ENCODE measurements at regions not wholly inside any gene's neighbourhood (a gene's known extent, or its start where the extent isn't known, plus 50 kb on each side); places are given as distances from the start of the nearest gene placed in this dataset.
"Not testable (repeated sequence)": the region's sequence is repeated elsewhere in the genome, so short reads cannot be mapped to it uniquely, and the experiment has no call there.

DNA sequence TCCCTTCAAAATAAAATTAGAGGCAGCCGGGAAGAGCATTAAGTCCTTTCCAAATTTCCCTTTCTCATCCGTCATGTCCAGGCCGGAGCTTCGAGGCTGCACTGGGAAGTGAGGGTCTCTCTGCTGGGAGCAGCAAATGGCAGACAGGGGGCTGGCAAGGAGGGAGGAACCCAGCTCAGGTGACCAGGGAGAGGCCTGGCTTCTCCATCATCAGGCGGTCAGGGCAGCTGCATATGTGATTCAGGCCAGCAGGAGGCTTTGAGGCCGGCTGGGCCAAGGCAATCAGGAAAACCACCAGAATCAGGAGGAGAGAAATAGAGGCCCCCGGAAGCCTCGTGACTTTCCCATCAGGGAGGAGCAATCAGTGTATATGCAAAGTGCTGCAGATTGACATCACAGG, 85.0 kb upstream of the RPL38 start:
- DNase-seq (ENCODE audit: low spot score): no peak

DNA sequence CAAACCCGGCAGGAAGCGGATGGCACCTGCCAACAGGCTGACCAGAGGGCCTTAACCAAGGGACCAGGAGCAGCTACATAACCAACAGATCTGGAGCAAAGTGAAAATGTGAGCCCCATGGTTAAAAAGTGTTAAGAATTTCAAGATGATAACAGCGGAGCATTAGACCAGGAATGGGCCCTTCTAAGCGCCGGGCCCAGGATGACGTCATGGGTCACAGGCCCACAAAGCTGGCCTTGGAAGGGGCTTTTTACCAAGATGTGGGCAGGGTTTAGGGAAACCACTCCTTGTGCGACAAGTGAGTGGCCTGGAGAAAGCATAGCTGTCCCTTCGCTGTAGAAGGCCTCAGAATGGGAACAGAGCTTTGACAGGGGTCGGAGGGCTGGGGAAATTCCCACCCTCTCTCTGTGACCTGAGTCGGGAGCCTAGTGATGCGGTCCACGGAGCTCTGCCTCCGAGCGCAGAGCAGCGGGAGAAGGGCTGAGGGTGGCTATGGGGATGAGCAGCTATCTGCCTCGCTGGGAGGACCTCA, 84.4 kb upstream of the RPL38 start:
- DNase-seq (ENCODE audit: low spot score): no peak

- DNase-seq (ENCODE audit: low spot score): no peak
Measured at GRCh38 chr17:74119965-74120364, 83.5 kb upstream of the RPL38 start.

DNA sequence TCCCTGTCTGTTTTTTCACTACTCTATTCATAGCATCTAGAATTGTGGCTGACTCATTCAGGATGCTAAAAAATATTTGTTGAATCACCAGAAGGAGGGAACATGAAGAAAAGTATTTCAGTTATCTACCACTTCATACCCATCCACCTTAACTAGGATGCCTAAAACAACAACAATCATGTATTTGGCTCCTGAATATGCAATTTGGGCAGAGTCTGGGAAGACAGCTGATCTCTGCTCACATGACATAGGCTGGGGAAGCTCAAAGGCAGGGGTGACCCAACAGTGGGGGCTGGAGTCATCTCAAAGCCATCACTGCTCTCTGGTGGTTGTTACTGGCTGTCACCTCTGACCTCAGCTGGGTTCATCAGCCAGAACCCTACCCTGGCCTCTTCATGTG, 80.1 kb upstream of the RPL38 start:
- DNase-seq (ENCODE audit: low spot score): no peak

GRCh38 chr17:74123866-74124444, 79.5 kb upstream of the RPL38 start:
- DNase-seq (ENCODE audit: low spot score): no peak

- no peak for DNase-seq (ENCODE audit: low spot score)
Measured at GRCh38 chr17:74125156-74125555, 78.3 kb upstream of the RPL38 start.

GRCh38 chr17:74126179-74126900, 77.1 kb upstream of the RPL38 start:
- DNase-seq (ENCODE audit: low spot score): no peak

DNA sequence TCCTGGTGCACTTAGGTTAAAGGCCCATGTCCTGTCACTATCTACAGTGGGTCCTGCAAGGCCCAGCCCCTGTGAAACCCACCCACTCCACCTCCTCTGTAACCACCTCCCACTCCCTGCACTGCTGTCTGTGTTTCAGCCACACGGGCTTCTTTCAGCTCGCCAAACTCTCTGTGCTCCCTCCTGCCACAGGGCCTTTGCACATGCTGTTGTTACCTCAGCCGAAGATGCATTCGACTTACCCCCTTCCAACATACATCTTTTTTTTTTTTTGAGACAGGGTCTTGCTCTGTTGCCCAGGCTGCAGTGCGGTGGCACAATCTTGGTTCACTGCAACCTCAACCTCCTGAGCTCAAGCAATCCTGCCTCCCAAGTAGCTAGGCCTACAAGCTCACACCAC, 76.5 kb upstream of the RPL38 start:
- no peak for DNase-seq (ENCODE audit: low spot score)

GRCh38 chr17:74128456-74129211, 74.8 kb upstream of the RPL38 start:
- no peak for DNase-seq (ENCODE audit: low spot score)

- DNase-seq (ENCODE audit: low spot score): not testable (repeated sequence)
Measured at GRCh38 chr17:74129800-74130199, 73.7 kb upstream of the RPL38 start.

DNA sequence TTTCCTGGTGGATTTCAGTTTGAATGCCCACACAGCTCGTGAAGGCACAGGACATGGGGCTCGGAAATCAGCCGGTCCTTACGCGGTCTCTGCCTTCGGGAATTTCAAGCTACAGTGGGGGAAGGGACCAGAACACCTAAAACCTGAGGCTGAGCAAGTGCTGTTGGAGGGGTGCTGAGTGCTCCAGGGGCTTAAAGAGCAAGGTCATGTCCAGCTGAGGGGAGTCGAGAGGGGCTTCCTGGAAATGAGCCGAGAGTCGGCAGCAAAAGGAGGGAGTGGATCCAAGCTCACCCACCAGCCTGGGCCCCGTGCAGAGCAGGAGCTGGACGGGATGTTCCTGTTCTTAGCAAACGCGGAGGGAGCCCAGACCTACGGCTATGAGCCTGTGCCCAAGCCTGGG, 73.2 kb upstream of the RPL38 start:
- DNase-seq (ENCODE audit: low spot score): no peak

DNA sequence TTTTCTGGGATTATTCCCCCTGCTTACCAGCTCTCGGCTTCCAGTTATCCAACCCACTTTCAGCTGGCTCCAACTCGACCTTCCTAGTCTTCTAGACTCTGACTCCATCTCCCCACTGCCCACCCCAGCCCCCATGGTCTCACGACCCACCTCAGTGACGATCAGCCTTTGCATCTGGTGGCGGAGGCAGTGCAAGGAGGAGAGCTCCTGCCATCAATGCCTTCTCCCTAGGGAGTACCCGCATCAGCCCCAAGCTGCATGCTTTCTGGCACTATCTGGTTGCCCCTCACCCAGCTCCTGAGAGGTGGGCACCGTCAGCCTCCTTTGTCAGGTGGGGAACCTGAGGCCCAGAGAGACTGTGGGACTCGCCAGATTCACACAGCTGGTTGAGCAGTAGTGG, 72.6 kb upstream of the RPL38 start:
- no peak for DNase-seq (ENCODE audit: low spot score)

GRCh38 chr17:74132354-74132753, 71.1 kb upstream of the RPL38 start:
- no peak for DNase-seq (ENCODE audit: low spot score)

- DNase-seq (ENCODE audit: low spot score): no peak
Measured at GRCh38 chr17:74133740-74134139, 69.7 kb upstream of the RPL38 start.

DNA sequence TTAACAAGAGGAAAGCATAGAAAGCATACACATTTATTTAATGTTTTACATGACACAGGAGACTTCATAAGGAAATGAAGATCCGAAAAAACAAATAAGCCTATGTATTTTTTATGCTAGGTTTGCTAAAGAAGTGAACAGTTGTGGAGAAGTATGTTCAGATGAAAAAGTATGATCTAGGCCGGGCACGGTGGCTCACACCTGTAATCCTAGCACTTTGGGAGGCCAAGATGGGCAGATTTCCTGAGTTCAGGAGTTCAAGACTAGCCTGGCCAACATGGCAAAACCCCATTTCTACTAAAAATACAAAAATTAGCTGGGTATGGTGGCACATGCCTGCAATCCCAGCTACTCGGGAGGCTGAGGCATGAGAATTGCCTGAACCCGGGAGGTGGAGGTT, 69.2 kb upstream of the RPL38 start:
- not testable (repeated sequence) for DNase-seq (ENCODE audit: low spot score)

DNA sequence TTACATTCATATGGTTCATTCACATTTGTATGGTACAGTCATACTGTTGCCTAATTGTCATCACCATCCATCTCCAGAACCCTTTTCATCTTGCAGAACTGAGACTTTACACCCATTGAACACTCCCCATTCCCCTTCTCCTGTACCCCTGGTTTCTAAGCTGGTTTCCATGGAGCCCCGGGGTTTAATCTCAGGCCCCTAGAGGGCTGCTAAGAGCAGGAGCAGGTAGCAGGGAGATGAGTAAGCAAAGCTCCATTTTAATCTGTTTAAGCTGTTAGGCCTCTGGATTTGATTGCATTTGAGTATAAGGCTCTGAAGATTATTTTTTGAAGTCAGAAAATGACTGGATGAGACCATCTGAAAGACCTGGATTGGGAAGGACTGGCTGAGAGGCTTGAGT, 68.5 kb upstream of the RPL38 start:
- DNase-seq (ENCODE audit: low spot score): no peak

DNA sequence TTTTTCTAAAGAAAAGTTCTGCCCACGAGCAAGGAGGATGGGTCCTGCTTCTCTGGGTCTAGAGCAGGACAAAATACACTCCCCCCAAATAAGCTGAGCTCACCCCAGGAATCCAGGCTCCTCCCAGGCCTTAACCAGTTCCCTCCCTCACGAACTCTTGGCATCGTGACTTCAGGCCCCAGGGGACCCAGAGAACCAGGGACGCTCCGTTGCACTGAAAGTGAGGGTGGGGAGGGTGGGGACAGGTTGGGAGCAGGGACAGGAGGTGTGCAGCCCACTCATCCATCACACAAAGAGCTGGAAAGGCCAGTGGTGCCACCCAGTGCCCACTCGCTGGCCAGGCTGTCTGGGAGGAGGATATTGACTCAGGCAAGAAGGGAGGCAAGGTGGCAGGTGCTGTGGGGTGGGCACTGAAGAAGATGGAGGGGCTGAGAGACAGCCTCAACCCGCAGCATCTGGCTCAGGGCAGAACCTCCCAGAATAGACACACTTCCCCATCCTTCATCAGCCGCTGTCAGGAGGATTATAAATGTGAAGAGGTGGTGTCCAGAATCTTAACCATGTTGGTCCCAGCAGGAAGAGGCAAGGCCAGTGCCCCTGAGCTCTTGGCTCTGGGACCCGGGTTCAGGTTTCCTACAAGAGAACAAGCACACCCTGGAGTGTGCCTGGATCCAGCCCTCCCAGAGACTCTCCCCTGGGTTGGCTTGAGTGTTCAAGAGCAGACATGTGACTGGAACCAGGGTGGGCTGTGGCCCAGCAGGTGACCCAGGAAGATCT, 67.9 kb upstream of the RPL38 start:
- DNase-seq (ENCODE audit: low spot score): no peak

- no peak for DNase-seq (ENCODE audit: low spot score)
Measured at GRCh38 chr17:74137416-74137815, 66.1 kb upstream of the RPL38 start.

DNA sequence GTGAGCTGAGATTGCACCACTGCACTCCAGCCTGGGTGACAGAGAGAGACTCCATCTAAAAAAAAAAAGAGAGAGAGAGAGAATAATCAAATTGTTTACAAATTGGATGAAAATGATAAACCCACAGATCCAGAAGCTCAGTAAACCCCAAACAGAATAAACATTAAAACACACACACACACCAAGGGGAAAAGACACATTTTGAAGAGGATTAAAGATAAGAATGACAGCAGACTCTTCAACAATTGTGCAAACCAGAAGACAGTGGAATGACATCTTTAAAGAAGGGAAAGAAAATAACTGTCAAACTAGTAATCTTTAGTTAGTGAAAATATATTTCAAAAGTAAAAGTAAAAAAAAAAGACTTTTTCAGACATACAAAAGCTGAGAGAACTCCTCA, 64.4 kb upstream of the RPL38 start:
- no peak for DNase-seq (ENCODE audit: low spot score)

DNA sequence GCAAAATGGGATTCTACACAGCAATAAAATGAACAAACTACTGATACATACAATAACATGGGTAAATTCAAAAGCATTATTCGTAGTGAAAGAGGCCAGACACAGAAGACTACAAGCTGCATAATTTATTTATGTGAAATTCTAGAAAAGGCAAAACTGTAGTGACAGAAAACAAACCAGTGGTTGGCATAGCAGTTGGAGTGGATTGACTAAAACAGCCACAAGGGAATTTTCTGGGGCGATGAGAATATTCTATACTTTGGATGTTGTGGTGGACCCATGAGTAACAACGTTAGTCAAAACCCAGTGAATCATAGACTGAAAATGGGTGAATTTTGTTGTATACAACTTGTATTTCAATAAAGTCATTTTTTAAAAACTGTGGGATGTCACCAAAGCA, 63.2 kb upstream of the RPL38 start:
- DNase-seq (ENCODE audit: low spot score): no peak

GRCh38 chr17:74141612-74142011, 61.9 kb upstream of the RPL38 start:
- DNase-seq (ENCODE audit: low spot score): no peak

- DNase-seq (ENCODE audit: low spot score): not testable (repeated sequence)
Measured at GRCh38 chr17:74143318-74143717, 60.2 kb upstream of the RPL38 start.

All from COLO829 (cell line).